Stimulated activated CD4-positive, alpha-beta T cell treated with anti-CD3 and anti-CD28 coated beads, Interleukin-4, amount 100 ng/mL, for 48 hours (primary cell): ENCODE measurements at regions not wholly inside any gene's neighbourhood (a gene's known extent, or its start where the extent isn't known, plus 50 kb on each side); places are given as distances from the start of the nearest gene placed in this dataset.
"Not testable (repeated sequence)": the region's sequence is repeated elsewhere in the genome, so short reads cannot be mapped to it uniquely, and the experiment has no call there.

Source experiments
- DNase-seq, 2 donors: peaks; one replicate each; pipeline ENCODE4 v3.0.0-alpha.2; 2020; ENCODE audit warnings: low read depth in 2 of 2

GRCh38 chr6:10128721-10129120 is 286.2 kb downstream of the TFAP2A start:
- no peak for DNase-seq

- DNase-seq, result no peak
Observed at GRCh38 chr6:10122164-10122563, 292.7 kb downstream of the TFAP2A start.

GRCh38 chr6:10112871-10113549 is 301.9 kb downstream of the TFAP2A start:
- no peak for DNase-seq

- DNase-seq, result no peak
Observed at GRCh38 chr6:10111975-10112374, 302.9 kb downstream of the TFAP2A start.

GRCh38 chr6:10101551-10102252 is 313.2 kb downstream of the TFAP2A start:
- DNase-seq, result no peak

- DNase-seq, result no peak
Observed at GRCh38 chr6:10099529-10100140, 315.2 kb downstream of the TFAP2A start.

GRCh38 chr6:10098756-10099528 is 315.9 kb downstream of the TFAP2A start:
- no peak for DNase-seq

- no peak for DNase-seq
Observed at GRCh38 chr6:10093282-10093681, 321.6 kb downstream of the TFAP2A start.

- DNase-seq, result no peak
Observed at GRCh38 chr6:10084111-10084986, 330.5 kb downstream of the TFAP2A start.

GRCh38 chr6:10082385-10082784 is 332.5 kb downstream of the TFAP2A start:
- DNase-seq, result no peak

- no peak for DNase-seq
Observed at GRCh38 chr6:10081957-10082356, 332.9 kb downstream of the TFAP2A start.

- no peak for DNase-seq
Observed at GRCh38 chr6:10081075-10081474, 333.8 kb downstream of the TFAP2A start.

GRCh38 chr6:10080561-10080960 is 334.3 kb downstream of the TFAP2A start:
- no peak for DNase-seq

- DNase-seq, result no peak
Observed at GRCh38 chr6:10078581-10078980, 336.3 kb downstream of the TFAP2A start.

GRCh38 chr6:10074726-10075125 is 340.1 kb downstream of the TFAP2A start:
- DNase-seq, result not testable (repeated sequence)

- DNase-seq, result no peak
Observed at GRCh38 chr6:10073341-10073740, 341.5 kb downstream of the TFAP2A start.

- DNase-seq, result no peak
Observed at GRCh38 chr6:10071631-10072220, 343.1 kb downstream of the TFAP2A start.

- DNase-seq, result no peak
Observed at GRCh38 chr6:10060004-10060403, 354.9 kb downstream of the TFAP2A start.

- no peak for DNase-seq
Observed at GRCh38 chr6:10054672-10055071, 360.2 kb downstream of the TFAP2A start.

- no peak for DNase-seq
Observed at GRCh38 chr6:10051283-10051682, 363.6 kb downstream of the TFAP2A start.
